HG02642 (cell line): ENCODE measurements at regions not wholly inside any gene's neighbourhood (a gene's known extent, or its start where the extent isn't known, plus 50 kb on each side); places are given as distances from the start of the nearest gene placed in this dataset.

Source experiments
- ATAC-seq: cut with Tn5 transposase; IDR thresholded peaks from one replicate; pipeline ENCODE4 v1.9.1; 2021; ENCODE audit warnings: mild to moderate bottlenecking; ENCODE audit not compliant: unreplicated experiment, poor library complexity

- ATAC-seq, result no peak
Measured at GRCh38 chr2:158732573-158733429, 62.3 kb upstream of the DAPL1 start.

DNA sequence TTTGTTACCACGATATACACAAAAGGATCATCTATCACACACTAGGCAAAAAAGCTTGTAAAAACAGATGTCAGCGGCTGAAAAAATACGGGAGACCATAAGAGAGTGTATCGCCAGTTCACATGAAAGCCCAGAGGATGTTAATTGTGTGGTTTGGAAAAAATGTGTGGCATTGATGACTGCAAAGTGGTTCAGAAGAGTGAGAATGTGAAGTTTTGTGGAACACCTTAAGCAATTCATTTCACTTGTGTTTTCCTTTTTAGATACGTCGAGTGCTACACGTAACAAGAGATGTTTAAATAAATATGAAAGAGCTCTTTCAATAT is 61.7 kb upstream of the DAPL1 start:
- no peak for ATAC-seq

DNA sequence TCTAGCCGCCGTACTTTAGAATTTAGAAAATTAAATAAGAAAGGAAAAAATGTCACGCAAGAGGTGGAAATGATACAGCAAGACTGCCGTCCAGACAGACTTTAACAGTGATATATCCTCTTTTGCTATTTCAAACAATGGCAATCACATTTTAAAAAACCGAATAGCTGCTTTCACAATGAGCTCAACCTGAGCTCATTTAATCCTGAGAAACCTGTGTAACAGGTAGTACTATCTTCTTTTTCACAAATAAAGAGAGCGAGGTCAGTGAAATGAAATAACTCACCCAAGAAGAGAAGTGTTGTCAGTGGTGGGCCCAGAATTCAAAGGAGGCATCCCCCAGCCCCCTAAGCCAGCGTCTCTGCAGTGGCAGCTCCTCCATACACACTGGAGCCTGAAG is 60.7 kb upstream of the DAPL1 start:
- ATAC-seq, result no peak

DNA sequence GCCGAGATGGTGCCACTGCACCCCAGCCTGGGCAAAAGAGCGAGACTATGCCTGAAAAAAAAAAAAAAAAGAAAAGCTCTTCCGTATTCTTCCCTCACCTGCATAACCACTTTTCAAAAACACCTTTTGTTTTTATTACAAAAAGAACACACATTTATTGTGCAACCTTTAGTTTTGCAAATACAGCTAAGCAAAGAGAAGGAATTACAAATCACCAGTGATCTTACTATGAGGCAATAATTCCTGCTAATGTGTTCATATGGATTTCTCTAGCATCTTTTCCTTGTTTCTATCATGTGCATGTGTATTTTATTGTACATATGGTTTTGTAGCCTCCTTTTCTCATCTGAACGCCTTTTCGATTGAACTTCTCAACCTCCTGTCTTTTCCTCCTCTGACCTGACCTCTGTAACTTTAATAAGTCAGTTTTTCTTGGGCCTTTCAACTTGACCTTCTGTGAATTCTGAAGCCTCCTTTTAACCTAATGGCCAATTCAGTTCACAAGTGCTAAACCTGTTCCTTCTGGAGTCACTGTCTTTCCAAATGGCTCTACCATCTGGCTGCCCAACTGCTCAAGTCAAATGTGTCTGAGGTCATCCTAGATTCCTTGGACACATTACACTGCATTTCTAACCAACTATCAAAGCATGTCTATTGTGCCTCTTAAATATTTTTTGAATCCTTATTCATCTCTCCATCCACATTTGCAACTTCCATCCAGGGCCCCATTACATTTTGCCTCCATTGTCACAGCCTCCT is 59.1 kb upstream of the DAPL1 start:
- no peak for ATAC-seq

DNA sequence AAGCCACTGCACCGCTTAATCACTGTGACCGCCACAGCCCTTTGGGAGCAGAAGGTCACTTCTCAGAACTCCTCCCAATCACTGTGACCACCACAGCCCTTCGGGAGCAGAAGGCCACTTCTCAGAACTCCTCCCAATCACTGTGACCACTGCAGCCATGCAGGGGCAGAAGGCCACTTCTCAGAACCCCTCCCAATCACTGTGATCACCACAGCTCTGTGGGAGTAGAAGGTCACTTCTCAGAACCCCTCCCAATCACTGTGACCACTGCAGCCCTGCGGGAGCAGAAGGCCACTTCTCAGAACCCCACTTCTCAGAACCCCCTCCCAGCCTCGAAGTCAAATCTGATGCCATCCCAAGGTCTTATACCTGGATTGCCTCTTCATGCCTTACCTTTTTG is 56.8 kb upstream of the DAPL1 start:
- no peak for ATAC-seq

GRCh38 chr2:158740127-158740526 is 55.0 kb upstream of the DAPL1 start:
- no peak for ATAC-seq

DNA sequence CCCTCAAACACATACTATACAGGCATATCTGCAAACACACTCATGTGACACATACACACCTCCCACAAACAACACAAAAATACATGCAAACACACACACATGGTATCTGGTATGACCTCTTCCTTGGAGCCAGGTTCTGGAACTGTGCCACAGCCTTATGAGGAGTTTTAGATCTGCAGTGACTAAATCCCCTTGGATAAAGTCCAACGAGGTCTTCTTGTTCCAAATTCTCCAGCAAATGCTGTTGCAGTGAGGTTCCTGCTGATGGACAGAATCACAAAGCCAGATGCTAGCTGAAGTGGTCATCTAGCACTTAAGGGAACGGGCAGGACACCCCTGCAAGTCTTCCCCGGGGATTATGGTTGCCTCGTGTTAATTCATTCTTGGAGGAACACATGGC is 54.5 kb upstream of the DAPL1 start:
- ATAC-seq, result no peak

DNA sequence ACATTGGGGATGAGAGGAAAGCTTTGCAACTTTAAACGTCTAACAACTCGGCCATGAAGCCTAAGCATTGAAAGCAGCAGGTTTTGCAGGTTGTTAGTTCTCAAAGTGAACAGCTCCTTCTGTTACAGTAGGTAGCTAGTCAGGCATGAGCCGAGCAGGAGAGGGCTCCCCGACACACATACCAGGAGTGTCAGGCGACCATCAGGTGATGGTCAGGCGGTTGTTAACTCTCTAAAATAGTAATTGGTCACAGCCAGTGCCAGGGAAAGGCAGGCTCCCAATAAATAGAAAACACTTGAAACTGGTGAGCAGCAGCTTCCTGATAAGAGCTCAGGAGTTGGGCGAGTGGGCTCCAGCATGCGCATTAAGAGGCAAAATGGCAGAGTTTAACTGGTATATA is 53.5 kb upstream of the DAPL1 start:
- no peak for ATAC-seq

DNA sequence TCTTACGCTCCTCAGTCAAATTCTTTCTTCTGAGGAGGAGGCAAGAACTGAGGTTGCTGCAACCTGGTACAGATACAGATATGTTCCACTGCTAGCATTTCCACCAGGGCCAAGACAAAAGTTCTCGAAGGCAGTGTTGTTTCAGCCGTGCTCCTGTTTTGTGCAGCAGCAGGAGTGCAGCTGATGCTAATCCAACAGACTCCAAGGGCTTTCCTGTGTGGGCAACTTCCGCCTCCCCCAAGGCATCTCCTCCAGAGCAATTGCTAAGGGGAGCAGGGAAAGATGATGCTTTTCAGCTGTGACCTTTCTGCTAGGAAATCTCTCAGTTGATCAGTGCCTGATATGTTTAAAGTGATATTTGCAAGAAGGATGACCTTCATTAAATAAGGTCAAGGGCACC is 52.6 kb upstream of the DAPL1 start:
- ATAC-seq, result no peak

DNA sequence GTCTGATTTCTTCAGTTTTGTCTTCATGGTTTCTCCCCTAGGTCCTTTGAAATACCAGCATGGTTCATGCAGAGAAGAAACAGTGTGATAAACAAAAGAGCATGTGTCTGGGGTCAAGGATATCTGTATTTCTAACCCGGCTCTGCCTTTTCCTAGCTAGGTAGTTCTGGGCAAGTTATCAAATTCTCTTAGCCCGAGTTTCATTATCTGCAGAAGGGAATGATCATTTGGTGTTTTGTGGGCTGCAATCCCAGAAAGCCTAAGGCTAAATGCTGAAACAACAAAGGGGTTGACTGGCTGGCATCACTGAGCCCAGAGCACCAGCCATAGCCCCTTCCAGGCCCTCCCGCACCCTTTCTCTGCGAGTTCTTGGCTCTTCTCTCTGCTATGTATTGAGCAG is 51.7 kb upstream of the DAPL1 start:
- no peak for ATAC-seq

DNA sequence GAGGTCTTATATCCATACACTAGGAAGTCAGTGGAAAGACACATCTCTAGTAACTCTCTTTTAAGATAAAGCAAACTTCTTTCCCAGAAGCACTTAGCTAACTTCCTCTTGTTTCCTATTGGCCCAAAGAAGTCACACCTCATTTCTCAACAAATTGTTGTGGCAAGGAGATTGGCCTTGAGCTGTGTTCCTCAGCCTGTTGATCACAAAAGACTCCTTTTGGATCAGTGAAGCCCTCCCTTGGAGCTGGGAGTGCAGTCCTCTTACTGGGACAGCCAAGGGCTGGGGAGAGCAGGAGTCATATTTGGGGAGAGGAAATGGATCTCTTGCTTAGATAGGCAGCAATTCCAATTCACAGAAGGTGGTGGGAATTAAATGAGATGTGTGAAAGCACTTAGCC is 51.2 kb upstream of the DAPL1 start:
- no peak for ATAC-seq

DNA sequence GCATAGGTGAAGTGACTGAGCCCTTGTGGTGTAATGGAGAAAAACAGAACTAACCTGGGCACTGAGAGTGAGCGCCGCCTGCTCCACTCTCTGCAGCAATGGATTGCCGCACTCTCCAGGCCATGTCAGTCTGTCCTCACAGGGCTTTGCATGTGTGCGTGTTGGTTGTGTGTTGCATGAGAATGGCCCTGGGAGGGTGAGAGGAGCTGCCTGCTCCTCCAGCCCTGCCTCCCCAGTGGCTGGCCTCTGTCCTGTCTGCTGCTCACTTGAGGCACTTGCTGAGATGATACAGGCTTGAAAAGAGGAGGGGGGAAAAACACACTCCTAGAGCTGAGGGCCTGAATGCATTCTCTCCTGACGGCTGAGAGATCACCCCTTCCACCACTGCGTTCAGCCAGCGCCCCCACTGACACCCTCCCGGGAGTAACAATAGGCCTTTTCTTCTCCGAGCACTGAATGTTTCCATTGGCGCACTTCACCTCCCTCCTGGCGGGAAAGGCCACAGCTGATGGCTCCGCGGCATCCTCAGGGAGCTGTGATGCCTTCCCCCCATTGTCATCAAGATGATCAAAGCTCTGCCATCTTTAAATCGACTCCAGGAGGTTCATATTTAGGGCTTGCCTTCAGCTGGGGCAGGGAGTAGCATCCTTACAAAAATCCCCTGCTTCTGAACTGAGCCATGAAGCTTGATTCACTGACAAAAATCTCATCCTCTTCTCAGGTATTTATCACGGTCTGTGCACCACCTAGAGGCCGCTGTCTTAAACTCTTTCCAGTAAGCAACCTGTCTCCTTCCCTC is 49.9 kb upstream of the DAPL1 start:
- peak; percentile 64 for ATAC-seq
